Ishikawa (cell line): ENCODE measurements at regions not wholly inside any gene's neighbourhood (a gene's known extent, or its start where the extent isn't known, plus 50 kb on each side); places are given as distances from the start of the nearest gene placed in this dataset.

Experiments used
- CEBPB ChIP-seq: IDR thresholded peaks from 2 replicates; pipeline ENCODE4 v1.6.1; 2012
- CREB1 ChIP-seq: IDR thresholded peaks from 2 replicates; pipeline ENCODE4 v1.6.1; 2012; ENCODE audit warnings: low read depth
- EGR1 ChIP-seq: IDR thresholded peaks from 2 replicates; pipeline ENCODE4 v1.6.1; 2012
- EP300 ChIP-seq: IDR thresholded peaks from 2 replicates; pipeline ENCODE4 v1.6.1; 2012; ENCODE audit warnings: borderline replicate concordance
- FOXM1 ChIP-seq: IDR thresholded peaks from 2 replicates; pipeline ENCODE4 v1.6.1; 2012; ENCODE audit warnings: low read depth, borderline replicate concordance
- NFIC ChIP-seq: IDR thresholded peaks from 2 replicates; pipeline ENCODE4 v1.6.1; 2012
- RAD21 ChIP-seq: IDR thresholded peaks from 2 replicates; pipeline ENCODE4 v1.6.1; 2012; ENCODE audit warnings: low read depth
- REST ChIP-seq: IDR thresholded peaks from 2 replicates; pipeline ENCODE4 v1.6.1; 2012; ENCODE audit warnings: low read depth, mild to moderate bottlenecking
- TAF1 ChIP-seq: IDR thresholded peaks from 2 replicates; pipeline ENCODE4 v1.6.1; 2012; ENCODE audit warnings: low read depth, mild to moderate bottlenecking
- TCF12 ChIP-seq: IDR thresholded peaks from 2 replicates; pipeline ENCODE4 v1.6.1; 2012; ENCODE audit warnings: low read depth
- TEAD4 ChIP-seq: IDR thresholded peaks from 2 replicates; pipeline ENCODE4 v1.6.1; 2012
- YY1 ChIP-seq: IDR thresholded peaks from 2 replicates; pipeline ENCODE4 v1.6.1; 2012; ENCODE audit warnings: low read depth
- ZBTB7A ChIP-seq: IDR thresholded peaks from 2 replicates; pipeline ENCODE4 v1.6.1; 2012; ENCODE audit warnings: low read depth
- TF ChIP-seq, protein P1 (sequence below): IDR thresholded peaks from 2 replicates; pipeline ENCODE4 v1.6.1; 2012
- TF ChIP-seq, protein P2 (sequence below): IDR thresholded peaks from 2 replicates; pipeline ENCODE4 v1.6.1; 2012

DNA sequence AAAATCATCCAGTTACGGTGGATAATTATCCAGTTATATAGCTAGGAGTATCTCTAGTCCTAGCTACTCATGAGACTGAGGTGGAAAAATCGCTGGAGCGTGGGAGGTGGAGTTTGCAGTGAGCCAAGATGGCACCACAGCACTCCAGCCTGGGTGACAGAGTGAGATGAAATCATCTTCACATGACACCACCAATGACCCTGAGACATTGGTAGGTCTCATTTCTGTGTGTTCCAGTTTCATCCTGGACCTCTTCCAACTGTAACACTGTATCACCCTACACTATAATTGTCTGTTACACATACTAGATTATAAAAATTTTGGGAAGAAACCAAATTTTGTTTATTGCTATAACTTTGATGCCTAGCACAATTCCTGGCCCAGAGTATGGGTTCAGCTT, 446.8 kb downstream of the TMEM135 start:
- no peak for TF ChIP-seq YY1
- TF ChIP-seq CEBPB = no peak
- no peak for TF ChIP-seq ZBTB7A
- no peak for TF ChIP-seq REST
- TF ChIP-seq, protein P1, sequence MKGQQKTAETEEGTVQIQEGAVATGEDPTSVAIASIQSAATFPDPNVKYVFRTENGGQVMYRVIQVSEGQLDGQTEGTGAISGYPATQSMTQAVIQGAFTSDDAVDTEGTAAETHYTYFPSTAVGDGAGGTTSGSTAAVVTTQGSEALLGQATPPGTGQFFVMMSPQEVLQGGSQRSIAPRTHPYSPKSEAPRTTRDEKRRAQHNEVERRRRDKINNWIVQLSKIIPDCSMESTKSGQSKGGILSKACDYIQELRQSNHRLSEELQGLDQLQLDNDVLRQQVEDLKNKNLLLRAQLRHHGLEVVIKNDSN = no peak
- TF ChIP-seq TCF12 = no peak
- no peak for TF ChIP-seq TAF1

DNA sequence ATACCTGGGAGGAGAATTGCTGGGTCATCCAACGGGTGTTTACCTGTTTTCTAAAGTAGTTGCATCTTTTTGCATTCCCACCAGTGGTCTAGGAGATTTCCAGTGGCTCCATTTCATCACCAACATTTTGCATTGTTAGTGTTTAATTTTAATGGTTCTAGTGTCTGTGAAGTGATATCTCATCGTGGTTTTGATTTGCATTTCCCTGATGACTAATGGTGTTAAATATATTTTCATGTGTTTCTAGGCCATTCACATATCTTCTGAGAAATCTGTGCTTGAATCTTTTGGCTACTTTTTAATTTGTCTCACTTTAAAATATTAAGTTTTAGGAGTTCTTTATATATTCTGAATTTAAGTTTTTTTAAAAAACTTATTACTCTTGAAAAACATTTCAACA, 439.6 kb downstream of the TMEM135 start:
- no peak for TF ChIP-seq REST
- TF ChIP-seq TEAD4 = no peak
- TF ChIP-seq NFIC = no peak
- TF ChIP-seq YY1 = no peak
- TF ChIP-seq, protein P1 = no peak
- no peak for TF ChIP-seq FOXM1
- no peak for TF ChIP-seq CREB1
- no peak for TF ChIP-seq ZBTB7A
- no peak for TF ChIP-seq EP300
- TF ChIP-seq, protein P2, sequence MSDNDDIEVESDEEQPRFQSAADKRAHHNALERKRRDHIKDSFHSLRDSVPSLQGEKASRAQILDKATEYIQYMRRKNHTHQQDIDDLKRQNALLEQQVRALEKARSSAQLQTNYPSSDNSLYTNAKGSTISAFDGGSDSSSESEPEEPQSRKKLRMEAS = no peak
- TF ChIP-seq TCF12 = no peak
- no peak for TF ChIP-seq EGR1
- no peak for TF ChIP-seq RAD21
- TF ChIP-seq CEBPB = no peak
- TF ChIP-seq TAF1 = no peak

DNA sequence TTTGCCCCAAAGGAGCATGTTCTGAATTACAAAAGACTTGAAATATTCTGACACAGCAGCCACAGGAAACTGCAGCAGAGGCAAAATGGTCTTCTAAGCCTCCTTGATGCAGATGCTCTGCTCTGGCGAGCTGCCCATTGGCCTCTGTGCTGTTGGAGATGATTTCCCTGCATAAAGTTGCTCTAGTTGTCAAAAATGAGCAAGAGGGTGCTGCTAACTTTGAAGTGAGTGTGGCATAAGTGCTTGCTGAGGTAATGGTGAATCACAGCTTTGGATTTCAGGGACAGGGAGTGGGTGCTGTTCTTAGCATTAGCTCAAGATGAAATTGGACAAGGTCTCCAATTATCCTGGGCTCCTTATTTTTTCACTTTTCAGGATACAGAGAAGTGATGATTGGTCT, 435.4 kb downstream of the TMEM135 start:
- TF ChIP-seq EP300 (no peak), TEAD4 (no peak), CREB1 (no peak), YY1 (no peak), TAF1 (no peak), RAD21 (no peak), REST (no peak), EGR1 (no peak)
- TF ChIP-seq, protein P1 = no peak

DNA sequence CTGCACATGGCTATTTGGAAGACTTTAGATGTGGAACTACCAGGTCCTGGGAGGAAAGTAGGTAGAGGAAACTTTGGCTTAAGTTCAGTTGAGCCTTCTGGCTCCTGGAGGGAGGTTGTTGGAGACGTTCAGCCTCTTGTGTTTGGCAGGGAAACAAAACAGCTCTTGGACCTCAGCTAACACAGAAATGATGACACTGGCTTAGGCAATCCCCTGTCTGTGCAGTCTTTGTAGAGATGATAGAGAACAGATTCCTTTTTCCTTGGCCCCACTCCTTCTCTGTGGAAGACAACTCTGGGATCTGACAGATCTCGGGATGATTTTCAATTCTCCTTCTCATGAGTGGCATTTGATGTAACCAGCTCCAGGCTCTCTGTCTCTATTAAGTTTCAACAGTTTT, 428.5 kb downstream of the TMEM135 start:
- no peak for TF ChIP-seq NFIC
- TF ChIP-seq TCF12 = no peak
- TF ChIP-seq, protein P1 = no peak
- TF ChIP-seq TEAD4 = no peak
- TF ChIP-seq CEBPB = no peak
- TF ChIP-seq REST = no peak
- TF ChIP-seq ZBTB7A = no peak
- TF ChIP-seq FOXM1 = no peak
- no peak for TF ChIP-seq CREB1
- no peak for TF ChIP-seq RAD21
- no peak for TF ChIP-seq EGR1
- TF ChIP-seq YY1 = no peak
- TF ChIP-seq, protein P2 = no peak
- TF ChIP-seq EP300 = no peak
